SK-N-SH treated with all-trans-retinoic acid at 6 μM for 48 hours (cell line): ENCODE measurements at regions not wholly inside any gene's neighbourhood (a gene's known extent, or its start where the extent isn't known, plus 50 kb on each side); places are given as distances from the start of the nearest gene placed in this dataset.

Experiments used
- ARNTL ChIP-seq: fragments of 450-650 bp; formaldehyde crosslinking; IDR thresholded peaks from 2 replicates; pipeline ENCODE4 v1.5.0; 2020; ENCODE audit warnings: low read depth, mild to moderate bottlenecking, moderate library complexity, borderline replicate concordance
- CSRNP3 ChIP-seq: fragments of 250-450 bp; sonication (Bioruptor Pico); IDR thresholded peaks from 2 replicates; pipeline ENCODE4 v1.5.1; 2021; ENCODE audit warnings: mild to moderate bottlenecking, moderate library complexity
- GLIS3 ChIP-seq: fragments of 250-450 bp; sonication (Bioruptor Pico); IDR thresholded peaks from 2 replicates; pipeline ENCODE4 v1.5.0; 2020; ENCODE audit warnings: mild to moderate bottlenecking, moderate library complexity
- ISL1 ChIP-seq: fragments of 250-450 bp; sonication (Bioruptor Pico); IDR thresholded peaks from 2 replicates; pipeline ENCODE4 v2.1.2; 2022; ENCODE audit warnings: mild to moderate bottlenecking, moderate library complexity
- OSR1 ChIP-seq: fragments of 250-450 bp; sonication (Bioruptor Pico); IDR thresholded peaks from 2 replicates; pipeline ENCODE4 v1.8.0; 2022; ENCODE audit warnings: moderate library complexity, mild to moderate bottlenecking, inconsistent platforms
- PATZ1 ChIP-seq: fragments of 250-450 bp; sonication (Bioruptor Pico); IDR thresholded peaks from 2 replicates; pipeline ENCODE4 v1.8.0; 2020; ENCODE audit warnings: mild to moderate bottlenecking, moderate library complexity, borderline replicate concordance
- SNAI2 ChIP-seq: fragments of 250-450 bp; sonication (Bioruptor Pico); IDR thresholded peaks from 2 replicates; pipeline ENCODE4 v1.5.0; 2020; ENCODE audit warnings: mild to moderate bottlenecking, moderate library complexity
- TOX ChIP-seq: fragments of 250-450 bp; sonication (Bioruptor Pico); IDR thresholded peaks from 2 replicates; pipeline ENCODE4 v1.8.0; 2021; ENCODE audit warnings: mild to moderate bottlenecking, moderate library complexity, borderline replicate concordance
- ZNF8 ChIP-seq: fragments of 450-650 bp; formaldehyde crosslinking; IDR thresholded peaks from 2 replicates; pipeline ENCODE4 v1.5.0; 2020; ENCODE audit warnings: mild to moderate bottlenecking, moderate library complexity

GRCh38 chr20:39214828-39215227, 252.7 kb downstream of the DHX35 start:
- TF ChIP-seq ISL1 (CRISPR knock-in tag), result no peak
- TF ChIP-seq ARNTL (CRISPR knock-in tag), result no peak
- no peak for TF ChIP-seq PATZ1 (CRISPR knock-in tag)
- no peak for TF ChIP-seq CSRNP3 (CRISPR knock-in tag)
- TF ChIP-seq GLIS3, result no peak
- no peak for TF ChIP-seq OSR1
- TF ChIP-seq ZNF8 (CRISPR knock-in tag), result no peak
- TF ChIP-seq TOX (CRISPR knock-in tag), result no peak
- no peak for TF ChIP-seq SNAI2 (CRISPR knock-in tag)
